ENCODE measurements at regions not wholly inside any gene's neighbourhood (a gene's known extent, or its start where the extent isn't known, plus 50 kb on each side); places are given as distances from the start of the nearest gene placed in this dataset.
"Not testable (repeated sequence)": the region's sequence is repeated elsewhere in the genome, so short reads cannot be mapped to it uniquely, and the experiment has no call there.

- H3K4me1 Mint-ChIP-seq (ENCODE audit: low read depth in 2 of 2): no peaks in the 10 kb centered on the region
- no peak for DNase-seq (ENCODE audit: low spot score)
- ATAC-seq: no peak
- H3K9me3 Mint-ChIP-seq: peaks cover 17% of the 10 kb centered on the region
- no peaks in the 10 kb centered on the region for H3K36me3 Mint-ChIP-seq
- no peaks in the 10 kb centered on the region for H3K27me3 Mint-ChIP-seq
- H3K4me3 Mint-ChIP-seq: no peak overlapping the region
- H3K27ac Mint-ChIP-seq: no peak overlapping the region
These were observed 78.3 kb upstream of the KCNK2 start for GRCh38 chr1:215004121-215004827.

GRCh38 chr1:215005078-215005477 lies 77.5 kb upstream of the KCNK2 start:
- Mint-ChIP-seq H3K9me3 (peaks cover 17% of the 10 kb centered on the region), H3K4me1 (ENCODE audit: low read depth in 2 of 2) (no peaks in the 10 kb centered on the region), H3K27me3 (no peaks in the 10 kb centered on the region), H3K36me3 (no peaks in the 10 kb centered on the region), H3K4me3 (no peak overlapping the region), H3K27ac (no peak overlapping the region)
- no peak for DNase-seq (ENCODE audit: low spot score)
- no peak for ATAC-seq

- no peaks in the 10 kb centered on the region for H3K36me3 Mint-ChIP-seq
- no peak for ATAC-seq
- H3K9me3 Mint-ChIP-seq: peaks cover 17% of the 10 kb centered on the region
- no peaks in the 10 kb centered on the region for H3K27me3 Mint-ChIP-seq
- no peak overlapping the region for H3K4me3 Mint-ChIP-seq
- no peaks in the 10 kb centered on the region for H3K4me1 Mint-ChIP-seq (ENCODE audit: low read depth in 2 of 2)
- no peak overlapping the region for H3K27ac Mint-ChIP-seq
- DNase-seq (ENCODE audit: low spot score): no peak
These were observed 76.7 kb upstream of the KCNK2 start for GRCh38 chr1:215005656-215006345.

GRCh38 chr1:215007880-215008279 lies 74.7 kb upstream of the KCNK2 start:
- DNase-seq (ENCODE audit: low spot score): no peak
- H3K9me3 Mint-ChIP-seq: peaks cover 10% of the 10 kb centered on the region

GRCh38 chr1:215018555-215018954 lies 64.0 kb upstream of the KCNK2 start:
- no peak for DNase-seq (ENCODE audit: low spot score)
- Mint-ChIP-seq H3K36me3 (peaks cover 4% of the 10 kb centered on the region), H3K9me3 (peaks cover 10% of the 10 kb centered on the region), H3K4me3 (no peak overlapping the region), H3K4me1 (ENCODE audit: low read depth in 2 of 2) (no peaks in the 10 kb centered on the region), H3K27ac (no peak overlapping the region), H3K27me3 (no peaks in the 10 kb centered on the region)
- no peak for ATAC-seq

More at GRCh38 chr1:215007880-215008279, 74.7 kb upstream of the KCNK2 start:
- no peak overlapping the region for H3K27ac Mint-ChIP-seq
- no peaks in the 10 kb centered on the region for H3K36me3 Mint-ChIP-seq
- no peaks in the 10 kb centered on the region for H3K4me1 Mint-ChIP-seq (ENCODE audit: low read depth in 2 of 2)
- ATAC-seq: no peak
- H3K4me3 Mint-ChIP-seq: no peak overlapping the region
- no peaks in the 10 kb centered on the region for H3K27me3 Mint-ChIP-seq

- Mint-ChIP-seq H3K27ac (no peak overlapping the region), H3K4me1 (ENCODE audit: low read depth in 2 of 2) (no peaks in the 10 kb centered on the region), H3K27me3 (no peaks in the 10 kb centered on the region), H3K4me3 (no peak overlapping the region), H3K9me3 (peaks cover 6% of the 10 kb centered on the region), H3K36me3 (peaks cover 4% of the 10 kb centered on the region)
- DNase-seq (ENCODE audit: low spot score) (no peak), ATAC-seq (no peak)
These were observed 60.3 kb upstream of the KCNK2 start for GRCh38 chr1:215022204-215022603.

- DNase-seq (ENCODE audit: low spot score): no peak
- peaks cover 4% of the 10 kb centered on the region for H3K36me3 Mint-ChIP-seq
- H3K4me1 Mint-ChIP-seq (ENCODE audit: low read depth in 2 of 2): no peaks in the 10 kb centered on the region
- ATAC-seq: no peak
- H3K27ac Mint-ChIP-seq: no peak overlapping the region
- peaks cover 4% of the 10 kb centered on the region for H3K9me3 Mint-ChIP-seq
- no peak overlapping the region for H3K4me3 Mint-ChIP-seq
- no peaks in the 10 kb centered on the region for H3K27me3 Mint-ChIP-seq
These were observed 59.8 kb upstream of the KCNK2 start for GRCh38 chr1:215022741-215023141.

GRCh38 chr1:215023155-215023832 lies 59.2 kb upstream of the KCNK2 start:
- peaks cover 4% of the 10 kb centered on the region for H3K9me3 Mint-ChIP-seq
- H3K36me3 Mint-ChIP-seq: peaks cover 4% of the 10 kb centered on the region
- no peaks in the 10 kb centered on the region for H3K27me3 Mint-ChIP-seq
- no peak for DNase-seq (ENCODE audit: low spot score)
- no peak for ATAC-seq
- no peaks in the 10 kb centered on the region for H3K4me1 Mint-ChIP-seq (ENCODE audit: low read depth in 2 of 2)
- no peak overlapping the region for H3K4me3 Mint-ChIP-seq
- H3K27ac Mint-ChIP-seq: no peak overlapping the region

GRCh38 chr1:215028954-215029353 lies 53.6 kb upstream of the KCNK2 start:
- Mint-ChIP-seq H3K36me3 (no peaks in the 10 kb centered on the region), H3K27me3 (no peaks in the 10 kb centered on the region), H3K27ac (no peak overlapping the region), H3K4me1 (ENCODE audit: low read depth in 2 of 2) (no peaks in the 10 kb centered on the region), H3K9me3 (peaks cover 7% of the 10 kb centered on the region), H3K4me3 (no peak overlapping the region)
- DNase-seq (ENCODE audit: low spot score) (no peak), ATAC-seq (no peak)

- ATAC-seq: not testable (repeated sequence)
These were observed 52.0 kb upstream of the KCNK2 start for GRCh38 chr1:215030581-215030980.

GRCh38 chr1:215031392-215031791 lies 51.1 kb upstream of the KCNK2 start:
- peaks cover 7% of the 10 kb centered on the region for H3K9me3 Mint-ChIP-seq
- H3K4me3 Mint-ChIP-seq: no peak overlapping the region
- no peaks in the 10 kb centered on the region for H3K4me1 Mint-ChIP-seq (ENCODE audit: low read depth in 2 of 2)
- H3K27me3 Mint-ChIP-seq: no peaks in the 10 kb centered on the region
- ATAC-seq (no peak), DNase-seq (ENCODE audit: low spot score) (no peak)
- H3K36me3 Mint-ChIP-seq: no peaks in the 10 kb centered on the region
- no peak overlapping the region for H3K27ac Mint-ChIP-seq

More at GRCh38 chr1:215030581-215030980, 52.0 kb upstream of the KCNK2 start:
- not testable (repeated sequence) for H3K4me1 Mint-ChIP-seq (ENCODE audit: low read depth in 2 of 2); H3K9me3 Mint-ChIP-seq; H3K27ac Mint-ChIP-seq; H3K36me3 Mint-ChIP-seq; H3K27me3 Mint-ChIP-seq; H3K4me3 Mint-ChIP-seq; DNase-seq (ENCODE audit: low spot score)
